GM18508 (cell line): ENCODE measurements at regions not wholly inside any gene's neighbourhood (a gene's known extent, or its start where the extent isn't known, plus 50 kb on each side); places are given as distances from the start of the nearest gene placed in this dataset.

Experiments
- ATAC-seq: cut with Tn5 transposase; IDR thresholded peaks from one replicate; pipeline ENCODE4 v1.9.1; 2021; ENCODE audit warnings: moderate number of reproducible peaks; ENCODE audit not compliant: insufficient read depth, unreplicated experiment

DNA sequence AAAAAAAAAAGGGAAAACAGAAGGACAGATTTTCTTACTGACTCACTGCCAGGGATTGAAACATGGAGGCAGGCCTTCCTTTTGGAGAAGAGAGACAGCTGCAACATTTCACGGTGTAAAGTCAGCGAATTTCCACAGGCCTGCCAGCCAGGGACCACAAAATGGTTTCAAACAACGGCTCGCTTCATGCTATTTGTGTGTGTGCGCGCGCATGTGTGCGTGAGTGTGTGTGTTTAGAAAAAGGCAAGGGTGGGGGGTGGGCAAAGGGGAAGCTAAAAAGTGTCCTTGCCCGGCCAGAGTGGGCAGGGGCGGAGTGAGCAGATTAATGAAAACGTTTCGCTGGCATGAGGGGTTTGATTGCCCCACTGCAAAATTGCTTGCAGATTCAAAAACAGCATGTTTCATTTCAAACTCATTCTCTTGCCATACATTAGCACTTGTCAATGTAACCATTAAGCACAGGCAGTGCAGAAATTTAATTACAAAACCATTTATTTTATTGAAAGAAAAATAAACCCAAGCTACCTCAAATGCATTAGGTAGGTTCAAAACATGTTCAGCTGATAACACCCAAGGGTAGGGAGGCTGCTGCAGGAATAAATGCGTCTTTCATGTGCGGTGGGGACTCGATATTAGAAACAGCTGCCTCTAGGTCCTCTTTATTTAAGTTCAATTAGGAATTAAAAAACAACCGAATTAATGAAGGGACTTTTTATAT lies 182.1 kb upstream of the SIX2 start:
- no peak for ATAC-seq

DNA sequence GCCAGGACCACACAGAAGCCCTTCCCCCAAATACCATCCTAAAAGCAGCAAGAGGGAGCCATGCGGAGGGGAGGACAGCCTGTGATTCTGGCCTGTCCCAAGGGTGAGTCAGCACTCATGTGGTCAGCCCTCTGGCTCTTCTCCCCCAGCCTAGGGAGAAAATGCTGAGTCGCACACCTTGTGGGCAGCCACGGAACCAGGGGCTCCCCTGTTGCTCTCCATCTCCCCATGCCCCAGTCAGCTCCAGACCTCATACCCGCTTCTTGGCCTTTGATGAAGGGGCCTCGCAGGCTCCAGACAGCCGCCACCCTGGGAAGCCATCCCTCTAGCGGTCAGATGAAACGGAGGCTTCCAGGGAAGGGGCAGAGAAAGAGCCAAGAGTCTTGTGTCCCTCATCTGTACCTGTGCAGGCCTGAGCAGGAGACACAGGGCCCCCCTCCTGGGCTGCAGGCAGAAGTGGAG lies 181.3 kb upstream of the SIX2 start:
- ATAC-seq, result no peak

DNA sequence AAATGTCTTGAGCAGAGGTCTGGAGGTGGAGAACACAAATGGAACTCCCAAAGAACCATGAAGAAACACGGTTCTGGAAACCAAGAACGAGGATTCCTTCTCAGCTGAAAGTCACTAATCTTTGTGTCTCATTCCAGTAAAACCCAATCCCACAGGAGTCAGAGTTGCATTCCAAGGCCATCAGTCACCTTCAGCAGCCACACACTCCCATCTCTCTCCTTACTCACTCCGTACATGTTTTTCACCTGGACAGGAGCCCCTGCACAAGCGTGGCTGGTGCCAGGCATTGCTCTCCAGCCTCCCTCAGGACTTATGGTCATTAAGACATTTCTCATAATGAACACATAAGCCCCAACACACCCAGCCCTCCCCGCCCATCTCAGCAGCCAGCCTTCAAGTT lies 175.4 kb upstream of the SIX2 start:
- ATAC-seq, result no peak

DNA sequence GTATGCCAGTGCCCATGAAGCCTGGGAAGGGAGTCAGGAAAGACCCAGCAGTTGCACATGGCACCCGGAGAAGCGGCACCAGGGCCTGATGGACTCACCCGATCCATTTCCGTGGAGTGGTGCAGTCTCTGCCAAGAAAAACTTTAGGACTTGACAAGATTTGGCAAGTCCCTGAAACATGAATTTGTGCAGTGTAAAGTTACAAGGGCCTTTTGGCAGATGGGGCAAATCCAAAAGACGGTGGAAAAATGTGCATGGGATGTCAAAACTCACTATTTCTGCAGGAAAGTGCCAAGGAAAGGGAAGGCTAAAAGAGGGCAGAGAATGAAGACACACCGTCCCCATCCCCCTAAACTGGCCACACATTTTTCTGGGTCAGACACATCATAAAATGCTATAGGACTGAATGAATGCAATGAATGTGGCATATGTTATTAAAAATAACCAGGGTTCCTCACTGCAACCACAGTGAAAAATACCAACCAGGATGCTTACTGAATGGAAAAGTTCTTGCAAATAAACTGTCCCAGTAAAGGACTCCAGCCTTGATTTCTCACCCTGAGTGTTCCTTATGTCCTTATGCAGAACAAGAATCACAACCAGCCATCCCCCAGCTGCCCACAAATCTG lies 173.5 kb upstream of the SIX2 start:
- ATAC-seq, result no peak

DNA sequence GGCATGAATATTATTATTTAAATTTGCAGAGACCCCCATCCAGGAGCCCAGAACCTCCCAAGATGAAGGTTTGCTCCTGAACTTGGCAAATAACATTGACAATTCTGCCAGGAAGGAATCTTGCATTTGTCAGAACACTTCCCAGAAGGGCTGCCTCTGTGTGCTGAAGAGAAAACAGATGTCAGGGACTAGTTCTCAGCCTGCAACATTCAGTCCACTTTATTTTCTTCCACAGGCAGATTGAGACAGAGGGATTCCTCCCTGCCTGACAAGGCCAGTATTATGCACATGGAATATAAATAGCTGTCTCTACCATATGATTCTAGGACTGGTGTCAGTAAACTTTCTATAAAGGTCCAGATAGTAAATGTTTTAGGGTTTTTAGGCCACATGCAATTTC lies 171.5 kb upstream of the SIX2 start:
- no peak for ATAC-seq

DNA sequence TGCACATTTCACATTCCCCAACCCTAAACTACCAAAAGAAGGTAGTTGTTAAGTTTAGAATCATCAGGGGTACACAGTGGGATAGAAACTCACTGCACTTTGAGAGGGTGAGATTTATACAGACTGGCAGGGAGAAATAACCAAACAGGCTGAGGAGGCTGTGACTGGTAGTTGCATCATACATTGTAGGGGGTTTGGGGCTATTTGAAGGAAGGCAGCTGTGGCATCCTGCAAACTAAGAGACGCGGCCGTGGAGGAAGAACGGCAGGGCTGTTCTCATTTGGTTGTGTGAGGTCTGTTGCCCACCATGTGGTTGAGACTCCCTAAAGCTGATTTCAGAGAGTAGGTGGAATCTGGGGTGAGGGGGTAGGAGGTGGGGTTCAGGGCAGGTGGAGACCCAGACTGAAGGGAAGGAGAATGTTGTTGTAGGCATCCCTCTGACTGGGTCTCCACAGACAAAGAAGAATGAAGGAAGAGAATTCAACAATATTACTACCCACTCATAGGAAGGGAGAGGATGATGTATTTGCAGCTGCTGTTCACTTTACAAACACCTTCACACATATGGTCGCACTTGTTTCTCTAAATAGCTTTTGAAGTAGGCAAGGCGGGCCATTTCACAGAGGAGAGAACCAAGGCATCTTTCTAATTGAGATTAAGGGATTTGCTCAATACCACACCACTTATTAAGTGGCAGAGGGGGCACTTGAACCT lies 170.9 kb upstream of the SIX2 start:
- no peak for ATAC-seq

DNA sequence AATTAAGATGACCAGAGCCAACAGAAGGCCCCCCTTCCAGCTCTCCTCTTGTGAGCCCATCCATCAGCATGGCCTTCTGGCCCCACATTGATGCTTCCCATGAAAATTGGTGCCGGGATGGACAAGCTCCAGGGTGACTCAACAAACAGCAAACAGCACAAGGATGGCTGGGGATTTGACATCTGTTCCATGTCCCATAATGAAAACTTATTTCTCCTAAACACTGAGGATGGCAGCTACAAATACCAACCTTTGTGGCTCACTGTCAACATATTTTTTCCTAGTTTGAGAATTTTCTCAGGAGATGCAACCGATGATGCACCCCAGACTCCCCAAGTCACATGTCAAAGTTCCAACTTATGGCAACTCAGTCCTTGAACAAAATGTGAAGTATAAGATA lies 169.6 kb upstream of the SIX2 start:
- ATAC-seq, result no peak

DNA sequence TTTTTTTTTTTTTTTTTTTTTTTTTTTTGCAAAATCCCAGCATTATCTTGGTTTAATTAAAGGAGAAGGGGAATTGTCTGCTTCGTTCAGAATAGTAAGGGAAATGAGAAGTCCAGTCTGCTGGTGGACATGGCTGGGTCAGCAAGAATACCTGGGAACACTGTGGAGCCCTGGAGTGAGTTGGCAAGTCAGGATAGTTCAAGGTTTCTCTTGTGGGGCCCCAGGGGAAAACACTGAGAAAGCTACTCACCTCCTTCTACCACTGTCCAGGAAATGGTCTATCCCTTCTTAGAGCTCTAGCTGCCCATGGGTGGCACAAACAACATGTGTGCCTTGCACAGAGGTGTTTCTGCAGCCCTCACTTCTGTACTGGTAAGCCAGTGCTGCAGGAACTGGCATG lies 169.1 kb upstream of the SIX2 start:
- no peak for ATAC-seq

DNA sequence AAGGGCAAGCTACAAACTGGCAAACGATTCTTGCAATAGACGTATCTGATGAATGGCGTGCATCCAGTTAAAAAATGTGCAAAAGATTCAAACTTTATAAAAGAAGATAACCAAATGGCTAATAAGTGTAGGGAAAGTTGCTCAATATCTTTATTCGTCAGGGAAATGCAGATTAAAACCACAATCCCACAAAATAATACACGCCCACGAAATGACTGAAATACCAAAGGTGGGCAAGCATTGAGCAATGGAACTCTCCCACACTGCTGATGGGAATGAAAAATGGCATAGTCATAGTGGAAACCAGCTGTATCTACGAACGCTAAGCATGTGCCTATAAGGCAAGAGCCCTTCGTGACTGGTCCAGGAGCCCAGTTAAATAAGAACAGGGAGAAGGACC lies 168.6 kb upstream of the SIX2 start:
- no peak for ATAC-seq

DNA sequence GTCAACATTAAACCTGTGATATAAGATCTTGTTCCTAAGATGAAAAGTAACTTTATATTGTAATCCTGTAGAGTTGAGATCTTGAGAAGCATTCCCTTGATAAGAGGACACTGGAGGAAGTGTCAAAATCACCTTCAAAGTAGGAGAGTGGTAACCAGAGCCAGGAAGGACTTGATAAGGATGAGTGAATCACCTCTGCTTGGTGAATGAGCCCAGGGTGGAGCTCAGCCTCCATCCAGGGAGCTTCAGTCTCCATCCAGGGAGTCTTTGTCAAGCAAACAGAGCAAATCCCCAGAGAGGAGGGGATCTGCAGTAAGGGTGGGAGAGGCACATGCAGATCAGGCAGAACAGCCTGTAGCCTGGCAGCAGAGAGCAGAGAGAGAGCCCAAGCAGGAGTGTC lies 167.1 kb upstream of the SIX2 start:
- ATAC-seq, result no peak

DNA sequence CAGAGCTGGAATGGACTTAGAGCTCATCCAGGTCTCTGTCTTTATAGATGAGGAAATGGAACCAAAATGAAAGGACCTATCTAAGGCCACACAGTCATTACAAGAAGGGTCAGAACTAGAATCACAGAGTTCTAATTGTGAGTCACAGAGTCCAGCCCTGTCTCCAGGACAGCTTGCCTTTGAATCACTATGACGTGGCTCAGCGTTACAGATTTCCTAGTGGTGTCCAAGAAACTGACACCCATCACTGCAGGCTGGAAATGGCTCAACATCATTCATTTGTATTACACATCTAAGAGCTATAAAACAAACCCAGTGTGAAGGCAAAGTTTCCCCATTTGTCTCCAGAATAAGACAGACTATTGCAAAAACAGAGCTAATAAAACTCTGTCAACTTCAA lies 164.3 kb upstream of the SIX2 start:
- ATAC-seq, result no peak

DNA sequence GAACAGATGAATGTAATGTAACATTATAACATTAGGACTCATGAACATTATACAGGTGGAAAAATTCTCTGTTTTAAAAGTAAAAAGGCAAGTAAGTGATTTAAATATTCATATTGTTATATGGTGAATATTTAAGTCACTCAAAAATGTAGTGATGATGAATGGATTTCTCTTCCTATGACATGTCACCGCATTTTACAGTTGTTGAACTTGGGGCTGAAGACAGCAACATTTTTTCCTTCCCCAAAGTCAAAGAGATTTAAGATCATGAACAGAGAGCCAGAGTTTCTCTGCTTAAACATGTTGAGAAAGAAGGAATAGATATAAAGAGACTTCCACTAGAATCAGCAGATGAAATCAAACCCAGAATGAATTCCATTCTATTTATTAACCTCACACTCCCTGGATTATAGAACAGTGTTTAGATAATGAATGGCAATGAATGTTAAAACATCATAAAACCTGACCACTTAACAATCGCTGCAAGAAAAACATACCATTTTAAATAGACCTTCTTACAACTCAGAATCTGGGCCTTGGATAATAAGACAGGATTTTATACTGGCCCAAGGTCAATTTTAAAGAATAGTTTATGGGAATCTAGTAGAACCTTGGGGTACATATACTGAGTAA lies 163.6 kb upstream of the SIX2 start:
- ATAC-seq, result no peak

DNA sequence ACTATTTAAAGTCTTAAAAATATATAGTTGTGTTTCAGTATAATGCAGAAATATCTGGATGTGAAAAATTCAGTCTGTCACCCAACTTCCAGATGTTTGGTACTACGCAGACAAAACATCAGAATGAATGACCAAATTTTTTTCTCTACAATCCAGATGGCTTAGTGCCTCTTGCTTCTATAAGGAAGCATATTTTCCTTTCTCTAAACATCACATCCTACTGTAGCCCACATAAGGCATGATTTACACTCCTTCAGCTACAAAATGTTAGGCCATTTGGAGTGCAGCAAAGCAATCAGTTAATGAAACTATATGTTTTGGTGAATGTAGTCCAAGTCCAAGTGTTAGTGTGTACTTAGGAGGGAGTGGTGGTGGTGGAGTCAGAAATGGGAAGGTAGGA lies 162.9 kb upstream of the SIX2 start:
- no peak for ATAC-seq

DNA sequence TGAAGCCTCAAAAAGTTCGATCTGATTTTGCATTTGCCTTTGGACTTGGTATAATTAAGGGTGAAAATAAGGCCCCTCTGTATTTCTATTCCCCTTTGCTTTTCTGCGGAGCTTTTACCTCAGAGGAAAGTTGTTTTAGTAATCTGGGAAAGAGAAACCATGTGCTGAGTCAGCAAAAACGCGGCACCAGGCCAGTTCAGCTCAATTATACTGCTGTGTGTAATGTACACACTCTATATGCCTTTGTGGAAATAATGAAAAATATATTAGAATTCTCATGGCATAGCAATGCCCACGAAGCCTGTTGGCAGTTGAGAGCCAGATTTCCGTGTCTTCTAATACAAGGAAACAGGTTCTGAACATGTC lies 161.9 kb upstream of the SIX2 start:
- ATAC-seq, result no peak

DNA sequence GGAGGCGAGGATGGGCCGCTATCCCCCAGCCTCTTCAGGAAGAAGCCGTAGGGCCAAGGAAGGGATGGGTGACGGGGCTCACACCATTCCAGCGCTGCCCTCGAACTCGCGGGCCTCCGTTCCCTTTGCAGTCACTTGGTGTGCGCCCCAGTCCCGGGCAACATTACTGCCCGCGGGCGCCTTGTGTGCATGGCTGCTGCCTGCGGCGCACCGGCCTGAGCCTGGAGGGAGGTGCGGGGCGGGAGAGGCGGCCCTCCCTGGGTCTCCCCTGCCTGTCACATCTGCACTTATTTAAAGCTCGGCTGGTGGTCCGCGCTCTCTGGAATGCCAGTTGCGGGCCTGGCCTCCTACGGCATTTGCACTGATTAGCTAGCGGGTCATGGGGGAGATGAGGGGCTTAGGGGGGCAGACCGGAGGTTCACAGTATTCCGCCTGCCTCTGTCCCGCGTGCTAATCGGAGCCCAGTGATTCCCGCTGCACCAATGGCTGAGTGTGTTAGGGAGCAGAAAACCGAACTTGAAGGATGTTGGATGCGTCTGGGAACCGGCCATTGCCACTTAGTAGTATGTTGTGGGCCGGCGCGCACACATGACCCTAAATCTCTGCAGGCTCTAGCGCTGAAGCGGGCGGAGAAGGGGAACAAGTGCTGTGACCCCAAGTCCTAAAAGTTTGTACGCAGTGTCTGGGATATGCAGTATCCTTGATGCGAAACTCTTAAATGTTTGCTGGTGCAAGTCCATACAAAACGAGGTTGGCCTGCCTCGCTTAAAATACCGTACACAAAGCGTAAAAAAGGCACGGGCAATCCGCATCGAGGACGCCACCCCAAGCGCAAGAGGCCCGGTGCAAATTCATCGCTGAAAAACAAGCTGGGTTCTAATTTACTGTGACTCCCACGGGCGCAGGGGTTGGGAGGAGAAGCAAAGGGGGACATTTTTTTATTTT lies 161.2 kb upstream of the SIX2 start:
- ATAC-seq, result no peak

DNA sequence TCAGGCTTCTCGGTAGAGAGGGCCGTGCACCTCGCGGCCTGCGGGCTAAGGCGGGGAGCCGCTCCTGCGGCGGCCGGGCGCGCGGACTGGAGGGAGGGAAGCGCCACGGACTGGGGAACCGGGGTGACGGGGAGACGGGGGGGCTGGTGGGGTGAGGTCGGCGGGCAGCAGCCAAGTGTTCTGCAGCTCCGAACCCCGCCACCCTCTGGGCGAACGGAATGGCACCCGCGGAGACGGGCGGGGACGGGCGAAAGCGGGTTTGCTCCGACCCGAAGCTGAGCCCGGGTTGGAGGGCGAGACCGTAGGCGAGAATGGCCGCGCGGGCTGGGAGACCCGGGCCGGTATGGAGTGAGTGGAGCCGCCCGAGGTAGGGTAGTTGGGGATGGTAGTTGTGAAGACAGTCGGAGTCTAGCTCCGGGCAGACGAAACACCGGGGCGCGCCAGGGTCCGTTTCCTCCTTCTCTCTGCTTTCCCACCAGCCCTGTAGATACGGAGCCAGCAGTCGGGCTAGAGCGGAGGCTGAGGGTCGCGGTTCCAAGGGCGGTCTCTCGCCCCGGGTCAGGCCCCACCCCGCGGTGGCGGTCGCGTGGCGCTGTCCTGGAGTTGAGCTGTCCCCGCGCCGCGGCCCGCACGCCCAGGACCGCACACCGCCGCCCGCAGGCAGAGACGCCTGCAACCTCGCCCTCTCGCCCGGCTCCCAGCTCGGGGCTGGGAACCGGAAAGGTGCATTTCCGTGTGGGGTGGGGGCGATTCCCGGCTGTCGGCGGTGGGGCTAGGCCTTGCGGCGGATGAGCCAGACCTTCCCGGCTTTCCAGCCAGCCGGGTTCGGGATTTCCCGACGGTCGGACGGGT lies 160.3 kb upstream of the SIX2 start:
- no peak for ATAC-seq

DNA sequence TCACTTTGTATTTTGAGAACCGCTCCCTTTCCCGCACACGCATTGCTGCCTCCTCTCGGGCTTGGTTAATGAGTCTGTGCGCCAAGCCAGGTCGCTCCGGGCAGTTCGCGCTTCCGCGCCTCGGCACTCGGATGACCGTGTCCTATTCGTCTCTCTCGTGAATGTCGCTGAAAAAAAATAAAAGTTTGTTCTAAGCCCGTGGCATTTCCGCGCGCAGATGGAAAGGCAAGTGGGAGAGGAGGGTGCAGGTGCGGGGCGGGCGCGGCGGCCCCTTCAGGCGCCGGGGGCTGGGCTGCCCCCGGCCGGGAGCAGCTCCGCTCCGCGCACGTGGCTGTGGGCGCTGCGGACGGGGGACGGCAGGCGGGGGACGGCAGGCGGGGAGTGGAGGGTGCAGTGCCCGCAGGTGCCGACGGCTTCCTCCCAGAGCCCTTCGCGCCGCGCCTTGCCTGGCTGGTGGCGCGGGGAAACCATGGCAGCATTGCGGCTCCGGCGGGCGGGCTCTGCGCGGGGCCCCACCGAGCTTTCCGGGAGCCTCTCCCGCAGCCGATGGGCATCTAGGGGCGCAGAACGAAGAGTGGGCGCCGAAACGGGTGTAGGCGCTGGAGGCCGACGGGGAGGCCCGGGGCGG lies 159.6 kb upstream of the SIX2 start:
- no peak for ATAC-seq

DNA sequence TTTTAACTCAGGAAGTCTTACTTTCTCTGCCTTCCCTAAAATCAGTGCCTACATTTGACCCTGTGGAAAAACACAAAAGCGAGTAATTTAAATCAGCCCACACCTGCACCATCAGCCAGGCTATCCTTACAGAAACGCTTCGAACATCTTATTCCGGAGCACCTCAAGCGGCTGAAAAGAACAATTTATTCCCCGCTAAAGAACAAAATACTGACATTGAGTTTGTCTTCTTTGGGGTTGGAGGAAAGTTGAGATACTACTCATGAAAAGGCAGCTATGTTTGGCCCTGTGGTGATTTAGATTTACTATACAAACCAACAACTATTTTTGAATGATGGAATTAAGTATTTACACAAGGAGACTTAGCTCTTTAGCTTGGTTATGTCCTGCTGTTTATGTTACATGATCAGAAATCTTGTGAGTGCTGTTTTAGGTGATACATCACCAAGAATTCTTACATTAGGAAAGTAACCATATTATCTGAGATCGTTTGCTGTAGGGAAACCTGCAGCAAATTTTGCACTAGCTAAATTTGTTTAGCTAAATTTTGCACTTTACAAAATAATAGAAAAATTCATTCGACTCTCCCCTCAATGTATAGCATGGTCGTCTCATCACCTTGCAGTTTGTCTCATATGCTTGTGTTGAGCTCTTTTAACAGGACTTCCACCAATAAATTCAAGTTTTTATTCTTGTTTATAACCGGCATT lies 158.8 kb upstream of the SIX2 start:
- ATAC-seq, result no peak
